ENCODE measurements at regions not wholly inside any gene's neighbourhood (a gene's known extent, or its start where the extent isn't known, plus 50 kb on each side); places are given as distances from the start of the nearest gene placed in this dataset.

DNA sequence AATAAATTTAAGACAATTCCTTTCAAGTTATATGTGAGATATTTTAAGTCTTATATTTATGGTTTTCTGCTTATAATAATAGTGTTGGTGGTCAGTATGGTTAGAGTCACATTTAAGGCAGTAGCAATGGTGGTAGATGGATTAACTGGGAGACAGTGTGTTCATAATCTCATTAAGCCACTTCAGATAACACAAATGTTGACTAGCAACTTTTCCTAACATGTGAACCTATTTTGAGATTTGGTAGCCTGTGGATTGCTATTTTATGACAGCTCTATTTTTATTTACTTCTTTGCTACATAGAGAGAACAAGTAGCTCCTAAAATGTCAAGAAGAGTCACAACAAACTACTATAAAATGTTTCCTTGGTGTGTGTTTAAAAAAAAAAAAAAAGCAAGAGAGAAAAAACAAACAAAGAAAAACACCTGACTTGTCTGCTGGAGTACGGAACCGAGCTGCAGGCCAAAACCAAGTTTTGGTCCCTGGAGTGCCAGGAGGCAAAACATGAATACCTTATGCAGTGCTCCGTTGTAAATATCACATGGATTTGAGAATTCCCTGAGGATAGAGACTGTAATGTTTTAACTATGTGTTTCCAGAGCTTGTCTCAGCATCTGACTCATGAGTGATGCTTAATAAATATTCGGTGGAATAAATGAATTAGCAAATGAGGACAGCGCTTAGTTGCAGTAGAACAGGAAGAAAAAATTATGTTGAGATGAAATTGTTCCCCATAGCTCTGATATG lies 457.1 kb upstream of the ROBO2 start:
- no peak for ATAC-seq
- Histone ChIP-seq H3K27me3 (ENCODE audit: low read depth) (no peaks in the 10 kb centered on the region), H3K4me3 (no peak overlapping the region), H3K27ac (no peak overlapping the region), H3K4me1 (no peaks in the 10 kb centered on the region), H3K9me3 (no peaks in the 10 kb centered on the region), H3K36me3 (no peaks in the 10 kb centered on the region)
- intact Hi-C loops (cut with DNase I), result no loop called here
- DNase-seq, result no peak
- TF ChIP-seq CTCF (IDR thresholded peaks at IDR 0.05), result no peak

GRCh38 chr3:76585794-76586392 lies 454.0 kb upstream of the ROBO2 start:
- TF ChIP-seq CTCF (IDR thresholded peaks at IDR 0.05), result peak; percentile 51
- no peaks in the 10 kb centered on the region for H3K27me3 ChIP-seq (ENCODE audit: low read depth)

GRCh38 chr3:76586471-76586870 lies 453.4 kb upstream of the ROBO2 start:
- no peaks in the 10 kb centered on the region for H3K36me3 ChIP-seq

More at GRCh38 chr3:76585794-76586392, 454.0 kb upstream of the ROBO2 start:
- Histone ChIP-seq H3K36me3 (no peaks in the 10 kb centered on the region), H3K9me3 (no peaks in the 10 kb centered on the region), H3K4me1 (no peaks in the 10 kb centered on the region), H3K27ac (no peak overlapping the region), H3K4me3 (no peak overlapping the region)
- ATAC-seq (no peak), DNase-seq (no peak)
- intact Hi-C loops (cut with DNase I), result no loop called here

DNA sequence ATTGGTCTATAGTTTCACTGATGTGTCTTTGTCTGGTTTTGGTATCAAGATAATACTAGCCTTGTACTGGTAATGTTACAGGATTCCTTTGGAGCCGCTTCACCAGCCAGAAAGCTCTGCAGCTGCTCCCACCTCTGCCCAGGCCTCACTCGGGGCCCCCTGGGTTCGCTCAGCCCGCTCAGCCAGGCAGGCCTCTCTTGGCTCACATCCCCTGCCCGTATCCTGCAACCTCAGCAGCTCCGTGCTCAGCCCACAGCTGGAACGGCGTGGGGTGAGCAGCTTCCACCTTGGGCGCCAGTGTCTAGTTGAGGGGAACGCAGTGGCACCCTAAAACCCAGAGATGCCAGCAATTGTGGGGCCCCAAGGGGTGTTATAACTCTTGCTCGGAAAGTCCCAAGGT lies 429.7 kb upstream of the ROBO2 start:
- H3K4me3 ChIP-seq, result no peak overlapping the region
- ATAC-seq (no peak), DNase-seq (no peak)
- intact Hi-C loops (cut with DNase I), result no loop called here
- H3K27me3 ChIP-seq (ENCODE audit: low read depth), result no peaks in the 10 kb centered on the region
- H3K4me1 ChIP-seq, result no peaks in the 10 kb centered on the region
- H3K36me3 ChIP-seq, result no peaks in the 10 kb centered on the region
- TF ChIP-seq CTCF (IDR thresholded peaks at IDR 0.05), result no peak
- H3K27ac ChIP-seq, result no peak overlapping the region
- no peaks in the 10 kb centered on the region for H3K9me3 ChIP-seq

More at GRCh38 chr3:76586471-76586870, 453.4 kb upstream of the ROBO2 start:
- no peak overlapping the region for H3K27ac ChIP-seq
- no peak for TF ChIP-seq CTCF (IDR thresholded peaks at IDR 0.05)
- no peaks in the 10 kb centered on the region for H3K4me1 ChIP-seq
- no peaks in the 10 kb centered on the region for H3K27me3 ChIP-seq (ENCODE audit: low read depth)
- intact Hi-C loops (cut with DNase I), result no loop called here
- no peak overlapping the region for H3K4me3 ChIP-seq
- DNase-seq (no peak), ATAC-seq (no peak)
- no peaks in the 10 kb centered on the region for H3K9me3 ChIP-seq

DNA sequence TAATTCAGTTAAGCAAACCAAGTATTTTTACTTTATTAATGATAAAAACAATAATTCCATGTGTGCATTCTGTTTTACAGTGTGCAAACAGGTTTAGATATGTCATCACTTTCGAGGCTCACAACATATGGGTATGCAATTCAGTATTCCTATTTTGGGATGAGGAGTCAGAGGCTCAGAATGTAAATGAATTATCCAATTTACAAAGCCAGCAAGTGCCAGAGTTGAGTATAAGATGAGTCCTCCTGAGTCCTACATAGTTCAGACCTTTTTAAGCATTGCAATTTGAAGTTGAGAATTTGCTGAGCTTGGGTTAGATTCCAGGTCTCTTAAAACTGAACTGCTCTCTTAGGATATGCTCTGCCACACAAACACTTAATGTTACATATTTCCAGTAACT lies 424.2 kb upstream of the ROBO2 start:
- Histone ChIP-seq H3K9me3 (no peaks in the 10 kb centered on the region), H3K4me3 (no peak overlapping the region), H3K27ac (no peak overlapping the region), H3K4me1 (no peaks in the 10 kb centered on the region), H3K27me3 (ENCODE audit: low read depth) (no peaks in the 10 kb centered on the region), H3K36me3 (no peaks in the 10 kb centered on the region)
- ATAC-seq (no peak), DNase-seq (no peak)
- intact Hi-C loops (cut with DNase I), result no loop called here
- no peak for TF ChIP-seq CTCF (IDR thresholded peaks at IDR 0.05)

Measured in lower lobe of right lung (tissue), 2 donors.